K562 (cell line): ENCODE measurements at regions not wholly inside any gene's neighbourhood (a gene's known extent, or its start where the extent isn't known, plus 50 kb on each side); places are given as distances from the start of the nearest gene placed in this dataset.

Source experiments
- ATAC-seq: fragments of 200-7000 bp; cut with Tn5 transposase; 3 replicates; pipeline ENCODE4 v1.9.1; 2020; ENCODE audit warnings: moderate library complexity
- BruUV-seq: library from RNA; stranded (reverse); fragments of 400-500 nt; replicated peaks from 2 replicates; lab custom pipeline; 2021; lab: Mats Ljungman, UMichigan
- CTCF ChIA-PET: fragments of 300-600 bp; formaldehyde crosslinking; extraction: SDS; loops from one replicate; lab custom pipeline; 2021; ENCODE audit warnings: low intra/inter-chr PET ratio; lab: Yijun Ruan, JAX
- POLR2A ChIA-PET: fragments of 300-600, 350-650 bp; sonication (Branson Sonifier 250); formaldehyde crosslinking; extraction: SDS; loops from one replicate; lab custom pipeline; 2021; ENCODE audit warnings: antibody characterized with exemption, inconsistent platforms; lab: Yijun Ruan, JAX
- DNase-seq, 4 experiments: peaks; one replicate each; pipeline versions ENCODE4 v3.0.0 to v3.0.0-alpha.2; 2011 to 2018; ENCODE audit warnings: low spot score in 3 of 4, mixed read lengths in 3 of 4; ENCODE audit errors: extremely low read depth in 1 of 4
- FAIRE-seq: peaks from 2 replicates; lab custom pipeline; 2011; peaks lifted over from hg19 to GRCh38; lab: Jason Lieb, UNC
- H2AFZ ChIP-seq: 2 replicates; pipeline ENCODE4 v1.6.0; 2011; ENCODE audit warnings: low read depth, low read length, control low read depth, inconsistent platforms
- H3K27ac ChIP-seq: fragments of 200-600 bp; 3 replicates; pipeline ENCODE4 v1.8.0; 2011; ENCODE audit warnings: low read depth, mild to moderate bottlenecking, control low read depth, inconsistent platforms, low read length, moderate library complexity, mixed read lengths; ENCODE audit errors: extremely low read depth
- H3K27me3 ChIP-seq, 2 experiments: fragments of 300-600 bp in 1 of 2; 2 replicates in 1 of 2; 3 replicates in 1 of 2; pipeline versions ENCODE4 v1.6.0 to v1.8.0; 2011; ENCODE audit warnings: inconsistent platforms in 2 of 2, low read length in 2 of 2, mild to moderate bottlenecking in 1 of 2, mixed read lengths in 1 of 2, moderate library complexity in 1 of 2; ENCODE audit not compliant: control insufficient read depth in 2 of 2, insufficient read depth in 2 of 2
- H3K36me3 ChIP-seq: fragments of 300-600 bp; 3 replicates; pipeline ENCODE4 v1.8.0; 2011; ENCODE audit warnings: mild to moderate bottlenecking, low read length, inconsistent platforms; ENCODE audit not compliant: control insufficient read depth, insufficient read depth
- H3K4me1 ChIP-seq, 2 experiments: fragments of 200-600 bp in 1 of 2; replicated peaks in 1 of 2; 2 replicates in 1 of 2; 3 replicates in 1 of 2; pipeline versions ENCODE4 v1.5.1 to v1.8.0; 2011; ENCODE audit warnings: inconsistent platforms in 2 of 2, low read length in 2 of 2, mild to moderate bottlenecking in 1 of 2, mixed read lengths in 1 of 2, moderate library complexity in 1 of 2; ENCODE audit not compliant: control insufficient read depth in 2 of 2, insufficient read depth in 2 of 2
- H3K4me2 ChIP-seq: 2 replicates; pipeline ENCODE4 v1.6.1; 2011; ENCODE audit warnings: low read length, control low read depth, inconsistent platforms, mixed read lengths; ENCODE audit not compliant: insufficient read depth
- H3K4me3 ChIP-seq: fragments of 200-600 bp; sonication (generic), shearing (Covaris generic); 2 replicates; pipeline ENCODE4 v1.5.1; 2016; ENCODE audit warnings: control low read depth, inconsistent platforms
- H3K79me2 ChIP-seq: fragments of 200-600 bp; 3 replicates; pipeline ENCODE4 v1.8.0; 2011; ENCODE audit warnings: low read length, inconsistent platforms; ENCODE audit not compliant: control insufficient read depth, insufficient read depth
- H3K9ac ChIP-seq, 2 experiments: 2 replicates each; pipeline versions ENCODE4 v1.6.0 to v1.6.1; 2011; ENCODE audit warnings: low read depth in 2 of 2, low read length in 2 of 2, control low read depth in 1 of 2, inconsistent platforms in 1 of 2, mild to moderate bottlenecking in 1 of 2, mixed read lengths in 1 of 2; ENCODE audit not compliant: insufficient read depth in 1 of 2
- H3K9me1 ChIP-seq: one replicate; pipeline ENCODE4 v1.6.0; 2011; ENCODE audit warnings: inconsistent platforms, mild to moderate bottlenecking, low read length, moderate library complexity; ENCODE audit not compliant: control insufficient read depth, insufficient read depth
- H3K9me3 ChIP-seq: replicated peaks from 2 replicates; pipeline ENCODE4 v1.5.1; 2011; ENCODE audit warnings: low read depth, low read length, inconsistent platforms; ENCODE audit not compliant: control insufficient read depth, insufficient read depth
- H4K20me1 ChIP-seq: replicated peaks from 2 replicates; pipeline ENCODE4 v1.6.1; 2011; ENCODE audit warnings: low read length, inconsistent platforms, mixed read lengths; ENCODE audit not compliant: control insufficient read depth, insufficient read depth
- CBFB ChIP-seq: sonication (generic); formaldehyde crosslinking; IDR thresholded peaks from 2 replicates; pipeline ENCODE4 v1.4.0; 2020; ENCODE audit warnings: mild to moderate bottlenecking, missing genetic modification reagents
- MAFK ChIP-seq: IDR thresholded peaks from 2 replicates; pipeline ENCODE4 v1.6.1; 2011; ENCODE audit warnings: low read length, improper control_type of control experiment
- MCM7 ChIP-seq, 2 experiments: fragments of 450-650 bp; IDR thresholded peaks; 2 replicates each; pipeline ENCODE4 v1.6.1; 2016 to 2018
- NFIX ChIP-seq: fragments of 250-450 bp; sonication (Bioruptor Pico); IDR thresholded peaks from 2 replicates; pipeline ENCODE4 v1.4.0; 2020; ENCODE audit warnings: low read depth, mild to moderate bottlenecking, moderate library complexity
- POLR2H ChIP-seq: IDR thresholded peaks from 2 replicates; pipeline ENCODE4 v1.6.1; 2016; ENCODE audit warnings: missing genetic modification characterization, low read depth, mild to moderate bottlenecking, control low read depth, missing compliant biosample characterization, moderate library complexity
- PURB ChIP-seq: sonication (generic); formaldehyde crosslinking; IDR thresholded peaks from 2 replicates; pipeline ENCODE4 v1.9.0; 2021; ENCODE audit warnings: low read depth, mild to moderate bottlenecking, missing genetic modification reagents
- RERE ChIP-seq: sonication (generic); formaldehyde crosslinking; IDR thresholded peaks from 2 replicates; pipeline ENCODE4 v1.8.0; 2023; ENCODE audit warnings: missing genetic modification reagents, mild to moderate bottlenecking, borderline replicate concordance
- TAF7 ChIP-seq: fragments of 450-650 bp; IDR thresholded peaks from 2 replicates; pipeline ENCODE4 v1.6.1; 2016; ENCODE audit warnings: missing genetic modification characterization, missing compliant biosample characterization
- USF1 ChIP-seq: sonication (generic); formaldehyde crosslinking; IDR thresholded peaks from 2 replicates; pipeline ENCODE4 v1.9.0; 2022; ENCODE audit warnings: mild to moderate bottlenecking, missing genetic modification reagents
- ZNF184 ChIP-seq: sonication (generic); formaldehyde crosslinking; IDR thresholded peaks from 2 replicates; pipeline ENCODE4 v1.5.0; 2020; ENCODE audit warnings: missing genetic modification reagents
- WGBS: fragments of 100-300 bp; shearing (Covaris generic); methylation state at CpG from one replicate; pipeline ENCODE4 v1.1.6; 2016; ENCODE audit warnings: low coverage, mixed read lengths; ENCODE audit not compliant: insufficient coverage; ENCODE audit errors: missing lambda C conversion rate; 5-methylcytosine and 5-hydroxymethylcytosine counted together
- in situ Hi-C: fragments of 300-500 bp; cut with MboI; formaldehyde crosslinking; loops from 4 replicates; pipeline ENCODE4 v1.15.0; 2018; ENCODE audit warnings: inconsistent platforms, mixed read lengths
- intact Hi-C: fragments of 100-400 bp; cut with micrococcal nuclease; formaldehyde crosslinking; loops from 2 replicates; pipeline ENCODE4 v1.14.2; 2022

- no peak for ATAC-seq
- in situ Hi-C loops: no loop called here
- no peaks in the 10 kb centered on the region for H3K36me3 ChIP-seq
- no peak overlapping the region for H3K4me3 ChIP-seq
- TF ChIP-seq NFIX (CRISPR knock-in tag): no peak
- POLR2A ChIA-PET: no interaction called here
- H3K9ac ChIP-seq: no peak overlapping the region
- H3K79me2 ChIP-seq: no peaks in the 10 kb centered on the region
- no TSS peak for BruUV-seq
- peaks cover 14% of the 10 kb centered on the region for H3K9me3 ChIP-seq
- no peak for FAIRE-seq
- intact Hi-C loops: no loop called here
- H2AFZ ChIP-seq: no peak overlapping the region
- no peaks in the 10 kb centered on the region for H4K20me1 ChIP-seq
- CTCF ChIA-PET: no interaction called here
- WGBS: 3% methylated on average over 11 of the region's 11 CpGs
- H3K9me1 ChIP-seq: no peaks in the 10 kb centered on the region
- H3K27me3 ChIP-seq: no peaks in the 10 kb centered on the region; a peak in 1 of 5 replicates
- H3K4me2 ChIP-seq: no peak overlapping the region
- DNase-seq: no peak
- H3K4me1 ChIP-seq: no peaks in the 10 kb centered on the region
- no peak overlapping the region for H3K27ac ChIP-seq
Observed at GRCh38 chr12:125674554-125675338, 609.5 kb downstream of the AACS start.

GRCh38 chr12:125676366-125676765 is 611.1 kb downstream of the AACS start:
- H3K4me1 ChIP-seq: no peaks in the 10 kb centered on the region
- no peak overlapping the region for H2AFZ ChIP-seq
- no peak for DNase-seq
- ATAC-seq: no peak
- intact Hi-C loops (no loop called here), in situ Hi-C loops (no loop called here)
- no peaks in the 10 kb centered on the region for H3K79me2 ChIP-seq
- ChIA-PET CTCF (no interaction called here), POLR2A (no interaction called here)
- H3K27me3 ChIP-seq: no peaks in the 10 kb centered on the region; a peak in 1 of 5 replicates
- no peak overlapping the region for H3K9ac ChIP-seq
- H4K20me1 ChIP-seq: no peaks in the 10 kb centered on the region
- H3K36me3 ChIP-seq: no peaks in the 10 kb centered on the region
- no peak overlapping the region for H3K4me2 ChIP-seq
- H3K9me1 ChIP-seq: no peaks in the 10 kb centered on the region
- 0% methylated on average over 1 of the region's 1 CpG for WGBS
- no peak for FAIRE-seq
- H3K9me3 ChIP-seq: peaks cover 14% of the 10 kb centered on the region
- no peak overlapping the region for H3K4me3 ChIP-seq
- H3K27ac ChIP-seq: no peak overlapping the region
- no TSS peak for BruUV-seq
- TF ChIP-seq POLR2H (tag) (no peak), PURB (CRISPR knock-in tag) (no peak), MAFK (no peak), RERE (CRISPR knock-in tag) (no peak), ZNF184 (CRISPR knock-in tag) (no peak), MCM7 (IDR thresholded peaks at IDR 0.05) (no peak), USF1 (CRISPR knock-in tag) (no peak), TAF7 (no peak), CBFB (CRISPR knock-in tag) (no peak)
